ENCODE measurements at regions not wholly inside any gene's neighbourhood (a gene's known extent, or its start where the extent isn't known, plus 50 kb on each side); places are given as distances from the start of the nearest gene placed in this dataset.

DNA sequence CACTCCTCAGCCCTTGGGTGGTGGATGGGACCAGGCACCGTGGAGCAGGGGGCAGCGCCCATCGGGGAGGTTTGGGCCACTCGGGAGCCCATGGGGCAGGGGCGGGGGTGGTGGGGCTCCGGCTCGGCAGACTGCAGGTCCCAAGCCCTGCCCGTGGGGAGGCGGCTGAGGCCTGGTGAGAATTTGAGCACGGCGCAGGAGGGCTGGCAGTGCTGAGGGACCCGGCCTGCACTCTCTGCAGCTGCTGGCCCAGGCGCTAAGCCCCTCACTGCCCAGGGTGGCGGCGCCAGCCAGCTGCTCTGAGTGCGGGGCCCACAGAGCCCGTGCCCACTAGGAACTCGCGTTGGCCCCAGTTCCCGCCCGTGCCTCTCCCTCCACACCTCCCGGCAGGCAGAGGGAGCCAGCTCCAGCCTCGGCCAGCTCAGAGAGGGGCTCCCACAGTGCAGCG is 182.1 kb upstream of the OPRM1 start:
- peaks cover 0 to 6% (median 0%) of the 10 kb centered on the region in 4 experiments; a peak in 1 of 8 replicates for H3K36me3 ChIP-seq (ENCODE audit: control insufficient read depth in 2 of 4, insufficient read depth in 4 of 4, low read length in 3 of 4)
- H2BK12ac ChIP-seq (ENCODE audit: low read depth, low read length): no peak overlapping the region
- H4K8ac ChIP-seq (ENCODE audit: extremely low read depth, insufficient read depth, low read length): no peak overlapping the region
- H4K5ac ChIP-seq (ENCODE audit: insufficient read length, low read depth, low read length): no peak overlapping the region
- H3K4ac ChIP-seq (replicated peaks; ENCODE audit: insufficient read length, low read depth, low read length): no peak overlapping the region
- no peaks in the 10 kb centered on the region; the same call in 1 of the 2 replicates for H3K23me2 ChIP-seq (ENCODE audit: low read depth, low read length)
- no peak overlapping the region for H3K9ac ChIP-seq (replicated peaks in 1 of 4; ENCODE audit: extremely low read depth in 1 of 4, low read depth in 3 of 4, low read length in 3 of 4)
- FAIRE-seq: no peak
- H3K27me3 ChIP-seq (replicated peaks in 1 of 4; ENCODE audit: control insufficient read depth in 3 of 4, extremely low read depth in 1 of 4, insufficient read depth in 3 of 4, low read length in 3 of 4): no peaks in the 10 kb centered on the region
- WGBS, 2 experiments (ENCODE audit: extremely low coverage in 1 of 2, insufficient coverage in 1 of 2, insufficient read length in 1 of 2, insufficient replicate concordance in 2 of 2, low coverage in 1 of 2, low lambda C conversion rate in 2 of 2, missing lambda C conversion rate in 1 of 2): 91% methylated on average over 12 of the region's 24 CpGs; no CpG with 5 or more reads in 1 of the 2 experiments
- ChIA-PET CTCF (ENCODE audit: partially characterized antibody) (interaction anchor here (1.2 kb wide), 1 partner anchor 12 kb away, joined by 3 read pairs; no protein-coding TSS in a partner anchor), POLR2A (ENCODE audit: partially characterized antibody) (no interaction called here)
- no peak overlapping the region for H3K23ac ChIP-seq (ENCODE audit: insufficient read length)
- no peak overlapping the region for H3K27ac ChIP-seq (ENCODE audit: low read depth, low read length)
- no peak overlapping the region for H3K4me3 ChIP-seq (ENCODE audit: extremely low read depth in 1 of 4, insufficient read depth in 2 of 4, low read depth in 3 of 4, low read length in 4 of 4)
- H3K79me2 ChIP-seq (ENCODE audit: control insufficient read depth in 1 of 2, insufficient read depth in 2 of 2, low read length in 2 of 2): no peaks in the 10 kb centered on the region
- H3K18ac ChIP-seq (ENCODE audit: extremely low read depth, low read length): no peak overlapping the region
- no peak overlapping the region for H4K91ac ChIP-seq (replicated peaks; ENCODE audit: insufficient read length, low read length)
- H3K14ac ChIP-seq (ENCODE audit: insufficient read length): no peak overlapping the region
- no peak overlapping the region for H2AK5ac ChIP-seq (ENCODE audit: low read depth, low read length)
- no peak overlapping the region for H2BK15ac ChIP-seq (ENCODE audit: low read length)
- H3K79me1 ChIP-seq (ENCODE audit: low read depth, low read length): no peaks in the 10 kb centered on the region
- no peak overlapping the region for H2BK120ac ChIP-seq (replicated peaks; ENCODE audit: low read depth, low read length)
- H3K56ac ChIP-seq (replicated peaks; ENCODE audit: insufficient read length, low read depth, low read length): no peak overlapping the region
- H2AFZ ChIP-seq (ENCODE audit: low read length): no peak overlapping the region
- no peak for DNase-seq (ENCODE audit: low read depth in 1 of 2, low spot score in 2 of 2)
- no peaks in the 10 kb centered on the region for H3K4me1 ChIP-seq (replicated peaks in 1 of 4; ENCODE audit: control insufficient read depth in 3 of 4, insufficient read depth in 4 of 4, low read length in 3 of 4)
- no peaks in the 10 kb centered on the region for H4K20me1 ChIP-seq (replicated peaks in 1 of 2; ENCODE audit: control insufficient read depth in 1 of 2, insufficient read depth in 2 of 2, low read length in 2 of 2)
- H3K9me3 ChIP-seq (ENCODE audit: insufficient read depth in 2 of 2, low read depth in 1 of 2, low read length in 1 of 2): peaks cover 3 to 11% of the 10 kb centered on the region in 2 experiments; a peak in 3 of 4 replicates
- no peak overlapping the region for H2BK5ac ChIP-seq (ENCODE audit: low read depth, low read length)
- no peak overlapping the region for H2BK20ac ChIP-seq (ENCODE audit: low read length)
- H3K4me2 ChIP-seq (ENCODE audit: insufficient read depth in 1 of 2, low read depth in 2 of 2, low read length in 2 of 2): no peak overlapping the region
- TF ChIP-seq, protein P1, sequence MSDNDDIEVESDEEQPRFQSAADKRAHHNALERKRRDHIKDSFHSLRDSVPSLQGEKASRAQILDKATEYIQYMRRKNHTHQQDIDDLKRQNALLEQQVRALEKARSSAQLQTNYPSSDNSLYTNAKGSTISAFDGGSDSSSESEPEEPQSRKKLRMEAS (IDR thresholded peaks at IDR 0.05): no peak
- TF ChIP-seq EGR1 (IDR thresholded peaks at IDR 0.05; ENCODE audit: borderline replicate concordance, low read depth, low read length): no peak
- no peak for TF ChIP-seq HDAC6 (IDR thresholded peaks at IDR 0.05; ENCODE audit: low read depth, low read length)
- TF ChIP-seq SIRT6 (IDR thresholded peaks at IDR 0.05; ENCODE audit: low read length): no peak
- no peak for TF ChIP-seq CBX8 (IDR thresholded peaks at IDR 0.05; ENCODE audit: borderline replicate concordance, low read depth, low read length)
